K562 (cell line): ENCODE measurements at regions not wholly inside any gene's neighbourhood (a gene's known extent, or its start where the extent isn't known, plus 50 kb on each side); places are given as distances from the start of the nearest gene placed in this dataset.
"Not testable (repeated sequence)": the region's sequence is repeated elsewhere in the genome, so short reads cannot be mapped to it uniquely, and the experiment has no call there.

Source experiments
- TF ChIP-seq, protein P1 (sequence below), 2 experiments: fragments of 450-650 bp; formaldehyde crosslinking in 1 of 2; IDR thresholded peaks; 2 replicates each; pipeline versions ENCODE4 v1.4.0 to v1.6.1; 2014 to 2020; ENCODE audit warnings: mild to moderate bottlenecking in 2 of 2, borderline replicate concordance in 1 of 2, low read depth in 1 of 2

GRCh38 chr15:77902921-77903760 lies 174.4 kb downstream of the TBC1D2B start (continued):
- TF ChIP-seq, protein P1, sequence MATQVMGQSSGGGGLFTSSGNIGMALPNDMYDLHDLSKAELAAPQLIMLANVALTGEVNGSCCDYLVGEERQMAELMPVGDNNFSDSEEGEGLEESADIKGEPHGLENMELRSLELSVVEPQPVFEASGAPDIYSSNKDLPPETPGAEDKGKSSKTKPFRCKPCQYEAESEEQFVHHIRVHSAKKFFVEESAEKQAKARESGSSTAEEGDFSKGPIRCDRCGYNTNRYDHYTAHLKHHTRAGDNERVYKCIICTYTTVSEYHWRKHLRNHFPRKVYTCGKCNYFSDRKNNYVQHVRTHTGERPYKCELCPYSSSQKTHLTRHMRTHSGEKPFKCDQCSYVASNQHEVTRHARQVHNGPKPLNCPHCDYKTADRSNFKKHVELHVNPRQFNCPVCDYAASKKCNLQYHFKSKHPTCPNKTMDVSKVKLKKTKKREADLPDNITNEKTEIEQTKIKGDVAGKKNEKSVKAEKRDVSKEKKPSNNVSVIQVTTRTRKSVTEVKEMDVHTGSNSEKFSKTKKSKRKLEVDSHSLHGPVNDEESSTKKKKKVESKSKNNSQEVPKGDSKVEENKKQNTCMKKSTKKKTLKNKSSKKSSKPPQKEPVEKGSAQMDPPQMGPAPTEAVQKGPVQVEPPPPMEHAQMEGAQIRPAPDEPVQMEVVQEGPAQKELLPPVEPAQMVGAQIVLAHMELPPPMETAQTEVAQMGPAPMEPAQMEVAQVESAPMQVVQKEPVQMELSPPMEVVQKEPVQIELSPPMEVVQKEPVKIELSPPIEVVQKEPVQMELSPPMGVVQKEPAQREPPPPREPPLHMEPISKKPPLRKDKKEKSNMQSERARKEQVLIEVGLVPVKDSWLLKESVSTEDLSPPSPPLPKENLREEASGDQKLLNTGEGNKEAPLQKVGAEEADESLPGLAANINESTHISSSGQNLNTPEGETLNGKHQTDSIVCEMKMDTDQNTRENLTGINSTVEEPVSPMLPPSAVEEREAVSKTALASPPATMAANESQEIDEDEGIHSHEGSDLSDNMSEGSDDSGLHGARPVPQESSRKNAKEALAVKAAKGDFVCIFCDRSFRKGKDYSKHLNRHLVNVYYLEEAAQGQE (IDR thresholded peaks at IDR 0.05; ENCODE audit: borderline replicate concordance), result peak; percentile 21; the same call in 1 of the 2 replicates
- TF ChIP-seq, protein P1 (CRISPR knock-in tag; IDR thresholded peaks at IDR 0.05; ENCODE audit: low read depth), result not testable (repeated sequence)
